ENCODE measurements at regions not wholly inside any gene's neighbourhood (a gene's known extent, or its start where the extent isn't known, plus 50 kb on each side); places are given as distances from the start of the nearest gene placed in this dataset.

DNA sequence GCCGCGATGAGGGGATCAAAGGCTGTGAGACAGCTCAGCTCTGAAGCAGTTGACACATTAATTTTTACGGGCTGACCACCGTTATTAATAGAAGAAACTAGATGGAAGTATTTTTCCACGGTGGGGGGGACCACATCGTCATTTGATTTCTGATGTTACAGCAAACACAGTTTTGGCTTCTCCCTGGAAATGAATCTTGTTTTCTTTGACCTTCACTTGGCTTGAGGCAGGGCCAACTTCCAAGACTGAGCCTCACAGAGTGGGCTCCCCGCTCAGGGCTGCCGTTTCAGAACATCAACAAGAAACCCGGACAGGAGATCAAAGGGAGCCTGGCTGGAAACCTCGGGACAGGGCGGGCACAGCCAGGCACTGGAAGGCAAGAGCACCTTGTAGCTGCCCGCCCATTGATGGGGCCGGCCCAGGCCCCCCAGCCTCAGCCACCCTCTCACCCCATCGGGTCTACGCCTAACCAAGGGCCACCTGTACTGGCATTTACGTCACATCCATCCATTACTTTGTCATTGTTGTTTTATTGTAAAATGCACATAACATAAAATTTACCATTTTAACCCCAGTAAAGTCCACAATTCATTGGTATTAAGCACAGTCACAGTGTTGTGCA is 124.6 kb downstream of the C16orf95 start:
- Histone ChIP-seq H3K36me3 (no peaks in the 10 kb centered on the region), H3K9me3 (no peaks in the 10 kb centered on the region), H3K4me3 (ENCODE audit: low read depth in 1 of 2, low read length in 1 of 2) (no peak overlapping the region), H3K27ac (no peak overlapping the region), H3K4me1 (ENCODE audit: control insufficient read depth in 1 of 2, insufficient read depth in 1 of 2, low read depth in 1 of 2, low read length in 1 of 2) (no peaks in the 10 kb centered on the region), H3K27me3 (no peaks in the 10 kb centered on the region)
- TF ChIP-seq, protein P1, sequence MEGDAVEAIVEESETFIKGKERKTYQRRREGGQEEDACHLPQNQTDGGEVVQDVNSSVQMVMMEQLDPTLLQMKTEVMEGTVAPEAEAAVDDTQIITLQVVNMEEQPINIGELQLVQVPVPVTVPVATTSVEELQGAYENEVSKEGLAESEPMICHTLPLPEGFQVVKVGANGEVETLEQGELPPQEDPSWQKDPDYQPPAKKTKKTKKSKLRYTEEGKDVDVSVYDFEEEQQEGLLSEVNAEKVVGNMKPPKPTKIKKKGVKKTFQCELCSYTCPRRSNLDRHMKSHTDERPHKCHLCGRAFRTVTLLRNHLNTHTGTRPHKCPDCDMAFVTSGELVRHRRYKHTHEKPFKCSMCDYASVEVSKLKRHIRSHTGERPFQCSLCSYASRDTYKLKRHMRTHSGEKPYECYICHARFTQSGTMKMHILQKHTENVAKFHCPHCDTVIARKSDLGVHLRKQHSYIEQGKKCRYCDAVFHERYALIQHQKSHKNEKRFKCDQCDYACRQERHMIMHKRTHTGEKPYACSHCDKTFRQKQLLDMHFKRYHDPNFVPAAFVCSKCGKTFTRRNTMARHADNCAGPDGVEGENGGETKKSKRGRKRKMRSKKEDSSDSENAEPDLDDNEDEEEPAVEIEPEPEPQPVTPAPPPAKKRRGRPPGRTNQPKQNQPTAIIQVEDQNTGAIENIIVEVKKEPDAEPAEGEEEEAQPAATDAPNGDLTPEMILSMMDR (IDR thresholded peaks at IDR 0.05), result no peak

GRCh38 chr16:87194172-87194571 is 123.0 kb downstream of the C16orf95 start:
- H3K4me3 ChIP-seq (ENCODE audit: low read depth in 1 of 2, low read length in 1 of 2), result no peak overlapping the region
- H3K27ac ChIP-seq, result no peak overlapping the region
- H3K36me3 ChIP-seq, result no peaks in the 10 kb centered on the region
- H3K9me3 ChIP-seq, result no peaks in the 10 kb centered on the region
- no peaks in the 10 kb centered on the region for H3K4me1 ChIP-seq (ENCODE audit: control insufficient read depth in 1 of 2, insufficient read depth in 1 of 2, low read depth in 1 of 2, low read length in 1 of 2)
- H3K27me3 ChIP-seq, result no peaks in the 10 kb centered on the region
- TF ChIP-seq, protein P1 (IDR thresholded peaks at IDR 0.05), result no peak

DNA sequence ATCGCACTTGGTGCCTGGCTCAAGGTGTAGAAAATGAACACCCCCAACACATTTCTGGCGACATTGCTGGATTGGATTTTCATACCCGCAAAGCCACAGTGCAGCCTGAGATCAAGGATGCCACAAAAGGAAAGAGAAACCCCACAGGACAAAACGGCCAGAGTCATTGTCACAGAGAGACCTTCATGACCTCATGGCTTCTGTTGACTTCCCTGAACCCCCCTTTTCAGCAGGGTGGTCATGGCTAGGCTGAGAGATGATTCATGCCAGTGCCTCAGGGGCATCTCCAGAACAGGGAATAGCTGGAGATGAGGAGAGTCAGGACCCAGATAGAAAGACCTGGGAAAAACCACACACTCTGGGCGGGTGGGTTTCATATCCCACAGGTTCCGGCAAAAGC is 122.0 kb downstream of the C16orf95 start:
- no peak overlapping the region for H3K27ac ChIP-seq
- H3K36me3 ChIP-seq, result no peaks in the 10 kb centered on the region
- no peak overlapping the region for H3K4me3 ChIP-seq (ENCODE audit: low read depth in 1 of 2, low read length in 1 of 2)
- no peaks in the 10 kb centered on the region for H3K9me3 ChIP-seq
- H3K27me3 ChIP-seq, result no peaks in the 10 kb centered on the region
- TF ChIP-seq, protein P1 (IDR thresholded peaks at IDR 0.05), result no peak
- no peaks in the 10 kb centered on the region for H3K4me1 ChIP-seq (ENCODE audit: control insufficient read depth in 1 of 2, insufficient read depth in 1 of 2, low read depth in 1 of 2, low read length in 1 of 2)

DNA sequence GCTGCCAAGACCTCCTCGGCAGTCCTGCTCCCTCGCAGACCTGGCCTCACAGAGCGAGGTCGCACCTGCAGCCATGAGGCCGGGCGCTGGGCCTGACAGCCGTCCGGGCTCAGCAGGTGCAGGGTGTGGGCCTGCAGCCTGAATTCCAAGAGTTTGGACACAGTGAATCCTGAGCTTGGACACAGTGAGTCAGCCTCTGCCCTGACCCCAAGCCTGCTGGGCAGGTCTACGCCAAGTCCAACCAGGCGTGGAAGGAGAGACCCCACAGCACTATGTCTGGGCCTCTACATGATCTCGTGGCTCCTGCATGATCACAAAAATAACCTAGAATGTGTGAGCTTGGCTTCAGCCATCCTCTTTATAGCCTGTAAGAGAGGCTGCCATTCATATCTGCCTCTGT is 121.0 kb downstream of the C16orf95 start:
- Histone ChIP-seq H3K4me3 (ENCODE audit: low read depth in 1 of 2, low read length in 1 of 2) (no peak overlapping the region), H3K27ac (no peak overlapping the region)

DNA sequence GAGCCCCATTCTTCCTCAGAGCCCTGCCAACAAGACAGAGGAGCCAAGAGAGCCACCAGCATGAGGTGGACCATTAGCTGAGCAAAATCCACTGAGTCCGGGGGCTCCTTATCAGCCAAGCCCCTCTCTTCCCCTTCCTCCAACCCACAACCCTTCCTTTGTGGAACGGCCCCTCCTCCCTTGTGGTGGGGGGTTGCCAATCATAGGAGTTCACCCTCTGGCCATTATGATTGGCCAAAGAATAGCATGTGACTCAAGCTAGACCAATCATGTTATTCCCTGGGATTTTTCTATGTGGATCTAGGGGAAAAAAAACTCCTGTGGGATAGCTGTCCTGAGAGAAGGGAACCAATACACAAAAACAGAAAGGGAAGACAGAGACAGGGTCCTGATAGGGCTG is 120.5 kb downstream of the C16orf95 start:
- TF ChIP-seq, protein P1 (IDR thresholded peaks at IDR 0.05), result no peak
- Histone ChIP-seq H3K36me3 (no peaks in the 10 kb centered on the region), H3K4me3 (ENCODE audit: low read depth in 1 of 2, low read length in 1 of 2) (no peak overlapping the region), H3K27me3 (no peaks in the 10 kb centered on the region), H3K4me1 (ENCODE audit: control insufficient read depth in 1 of 2, insufficient read depth in 1 of 2, low read depth in 1 of 2, low read length in 1 of 2) (no peaks in the 10 kb centered on the region), H3K27ac (no peak overlapping the region), H3K9me3 (no peaks in the 10 kb centered on the region)

More for the DNA sequence above, 121.0 kb downstream of the C16orf95 start:
- Histone ChIP-seq H3K36me3 (no peaks in the 10 kb centered on the region), H3K27me3 (no peaks in the 10 kb centered on the region), H3K9me3 (no peaks in the 10 kb centered on the region), H3K4me1 (ENCODE audit: control insufficient read depth in 1 of 2, insufficient read depth in 1 of 2, low read depth in 1 of 2, low read length in 1 of 2) (no peaks in the 10 kb centered on the region)
- TF ChIP-seq, protein P1 (IDR thresholded peaks at IDR 0.05), result no peak

Data from neutrophil (primary cell).